Natural killer cell (primary cell): ENCODE measurements at regions not wholly inside any gene's neighbourhood (a gene's known extent, or its start where the extent isn't known, plus 50 kb on each side); places are given as distances from the start of the nearest gene placed in this dataset.

ENCODE experiments used
- ATAC-seq, 3 donors: fragments of 150-1000 bp in 2 of 3; fragments of 200-7000 bp in 1 of 3; cut with Tn5 transposase; 1 replicate in 1 of 3; 2 replicates in 2 of 3; pipeline ENCODE4 v1.10.0; 2021; ENCODE audit warnings: mild to moderate bottlenecking in 2 of 3, moderate library complexity in 2 of 3
- DNase-seq, 2 donors: peaks; one replicate each; pipeline versions ENCODE4 v3.0.0 to v3.0.0-alpha.2; 2013 to 2021; ENCODE audit warnings: mixed read lengths in 1 of 2
- H3K27ac ChIP-seq: one replicate; pipeline ENCODE4 v1.5.1; 2013; ENCODE audit warnings: mild to moderate bottlenecking, low read length
- H3K27me3 ChIP-seq: one replicate; pipeline ENCODE4 v1.6.1; 2013; ENCODE audit warnings: low read length; ENCODE audit not compliant: control insufficient read depth, insufficient read depth
- H3K36me3 ChIP-seq: one replicate; pipeline ENCODE4 v1.6.1; 2013; ENCODE audit warnings: low read length; ENCODE audit not compliant: control insufficient read depth, insufficient read depth
- H3K4me1 ChIP-seq: one replicate; pipeline ENCODE4 v1.6.1; 2013; ENCODE audit warnings: low read length; ENCODE audit not compliant: control insufficient read depth, insufficient read depth
- H3K4me3 ChIP-seq: one replicate; pipeline ENCODE4 v1.5.1; 2013; ENCODE audit warnings: low read length
- H3K9me3 ChIP-seq: one replicate; pipeline ENCODE4 v1.6.1; 2013; ENCODE audit warnings: low read length; ENCODE audit not compliant: control insufficient read depth, insufficient read depth
- H3K27ac Mint-ChIP-seq, 2 donors: one replicate each; pipeline ENCODE4 v1.8.0; 2022; ENCODE audit warnings: mild to moderate bottlenecking in 2 of 2, mixed read lengths in 2 of 2, moderate library complexity in 1 of 2
- H3K27me3 Mint-ChIP-seq, 2 donors: one replicate each; pipeline ENCODE4 v1.8.0; 2022; ENCODE audit warnings: low read depth in 2 of 2, mixed read lengths in 2 of 2
- H3K36me3 Mint-ChIP-seq: one replicate; pipeline ENCODE4 v1.8.0; 2022; ENCODE audit warnings: mixed read lengths
- H3K4me1 Mint-ChIP-seq, 2 donors: one replicate each; pipeline ENCODE4 v1.8.0; 2022; ENCODE audit warnings: mixed read lengths in 2 of 2
- H3K4me3 Mint-ChIP-seq: one replicate; pipeline ENCODE4 v1.8.0; 2022; ENCODE audit warnings: mild to moderate bottlenecking, moderate library complexity, mixed read lengths
- H3K9me3 Mint-ChIP-seq, 2 donors: one replicate each; pipeline ENCODE4 v1.8.0; 2022; ENCODE audit warnings: mixed read lengths in 2 of 2
- CTCF ChIP-seq: fragments of 200-600 bp; IDR thresholded peaks from one replicate; pipeline ENCODE4 v1.8.0; 2022; ENCODE audit warnings: antibody characterized with exemption
- WGBS: methylation state at CpG from one replicate; pipeline ENCODE4 v1.1.7; 2013; ENCODE audit warnings: missing lambda C conversion rate; ENCODE audit not compliant: insufficient coverage; 5-methylcytosine and 5-hydroxymethylcytosine counted together
- intact Hi-C: fragments of 100-400 bp; cut with micrococcal nuclease; formaldehyde crosslinking; loops from one replicate; pipeline ENCODE4 v1.14.2; 2022

GRCh38 chr12:54704202-54704601, 56.0 kb upstream of the DCD start:
- Histone ChIP-seq H3K4me3 (no peak overlapping the region), H3K36me3 (no peaks in the 10 kb centered on the region), H3K27ac (no peak overlapping the region), H3K4me1 (no peaks in the 10 kb centered on the region), H3K27me3 (no peaks in the 10 kb centered on the region), H3K9me3 (no peaks in the 10 kb centered on the region)
- Mint-ChIP-seq H3K36me3 (no peaks in the 10 kb centered on the region), H3K9me3 (no peaks in the 10 kb centered on the region), H3K27me3 (peaks cover 11 to 17% of the 10 kb centered on the region in 2 donors), H3K27ac (no peak overlapping the region), H3K4me3 (no peak overlapping the region), H3K4me1 (no peaks in the 10 kb centered on the region)
- WGBS, result 32% methylated on average over 8 of the region's 8 CpGs
- ATAC-seq, result no peak
- TF ChIP-seq CTCF, result no peak
- no peak for DNase-seq
- intact Hi-C loops, result loop anchor here (5.0 kb wide), 1 partner anchor 438 kb away; no protein-coding TSS in a partner anchor

- intact Hi-C loops, result loop anchor here (1.0 to 5.0 kb wide), 3 partner anchors 256 to 440 kb away; no protein-coding TSS in a partner anchor
- peak; percentile 73 for TF ChIP-seq CTCF
- no peaks in the 10 kb centered on the region for H3K36me3 ChIP-seq
- ATAC-seq (peak; percentile 72 to 81 (median 73)), DNase-seq (peak in 1 of 2 donors; percentile 83)
- Mint-ChIP-seq H3K27ac (no peak overlapping the region), H3K36me3 (no peaks in the 10 kb centered on the region), H3K9me3 (no peaks in the 10 kb centered on the region), H3K4me1 (no peaks in the 10 kb centered on the region), H3K4me3 (no peak overlapping the region), H3K27me3 (peaks cover 18 to 27% of the 10 kb centered on the region in 2 donors)
- WGBS, result 63% methylated on average over 1 of the region's 2 CpGs
- H3K4me3 ChIP-seq, result no peak overlapping the region
- no peak overlapping the region for H3K27ac ChIP-seq
- no peaks in the 10 kb centered on the region for H3K4me1 ChIP-seq
- H3K9me3 ChIP-seq, result no peaks in the 10 kb centered on the region
- H3K27me3 ChIP-seq, result no peaks in the 10 kb centered on the region
Measured at GRCh38 chr12:54701940-54702592, 53.9 kb upstream of the DCD start.

- Histone ChIP-seq H3K9me3 (no peaks in the 10 kb centered on the region), H3K4me3 (no peak overlapping the region), H3K27ac (no peak overlapping the region), H3K4me1 (no peaks in the 10 kb centered on the region), H3K27me3 (no peaks in the 10 kb centered on the region), H3K36me3 (no peaks in the 10 kb centered on the region)
- H3K27me3 Mint-ChIP-seq, result peaks cover 18 to 25% of the 10 kb centered on the region in 2 donors
- no peaks in the 10 kb centered on the region for H3K9me3 Mint-ChIP-seq
- intact Hi-C loops, result loop anchor here (5.0 kb wide), 1 partner anchor 441 kb away; no protein-coding TSS in a partner anchor
- no peak for DNase-seq
- no peak for ATAC-seq
- TF ChIP-seq CTCF, result no peak
- H3K4me3 Mint-ChIP-seq, result no peak overlapping the region
- no peaks in the 10 kb centered on the region for H3K4me1 Mint-ChIP-seq
- H3K36me3 Mint-ChIP-seq, result no peaks in the 10 kb centered on the region
- H3K27ac Mint-ChIP-seq, result no peak overlapping the region
- 89% methylated on average over 2 of the region's 2 CpGs for WGBS
Measured at GRCh38 chr12:54700849-54701248, 52.7 kb upstream of the DCD start.

- H3K9me3 Mint-ChIP-seq, result no peaks in the 10 kb centered on the region
Measured at GRCh38 chr12:54700301-54700700, 52.1 kb upstream of the DCD start.

More at GRCh38 chr12:54700301-54700700, 52.1 kb upstream of the DCD start:
- Histone ChIP-seq H3K27ac (no peak overlapping the region), H3K36me3 (no peaks in the 10 kb centered on the region), H3K4me1 (no peaks in the 10 kb centered on the region), H3K27me3 (no peaks in the 10 kb centered on the region), H3K9me3 (no peaks in the 10 kb centered on the region), H3K4me3 (no peak overlapping the region)
- peaks cover 21 to 24% of the 10 kb centered on the region in 2 donors for H3K27me3 Mint-ChIP-seq
- DNase-seq, result no peak
- H3K4me1 Mint-ChIP-seq, result no peaks in the 10 kb centered on the region
- ATAC-seq, result no peak
- no peak overlapping the region for H3K4me3 Mint-ChIP-seq
- H3K36me3 Mint-ChIP-seq, result no peaks in the 10 kb centered on the region
- no peak for TF ChIP-seq CTCF
- intact Hi-C loops, result loop anchor here (5.0 kb wide), 1 partner anchor 442 kb away; no protein-coding TSS in a partner anchor
- 62% methylated on average over 2 of the region's 2 CpGs for WGBS
- no peak overlapping the region for H3K27ac Mint-ChIP-seq
